NB4 (cell line): ENCODE measurements at regions not wholly inside any gene's neighbourhood (a gene's known extent, or its start where the extent isn't known, plus 50 kb on each side); places are given as distances from the start of the nearest gene placed in this dataset.

Experiments
- DNase-seq: peaks from one replicate; pipeline ENCODE4 v3.0.0; 2010; ENCODE audit warnings: low read depth
- H3K4me3 ChIP-seq: one replicate; pipeline ENCODE4 v1.5.1; 2011; ENCODE audit warnings: mild to moderate bottlenecking, low read depth, low read length, moderate library complexity
- MAX ChIP-seq: IDR thresholded peaks from 2 replicates; pipeline ENCODE4 v1.6.1; 2011; ENCODE audit warnings: low read depth, low read length
- MYC ChIP-seq: IDR thresholded peaks from 2 replicates; pipeline ENCODE4 v1.6.1; 2011; ENCODE audit warnings: low read depth, low read length
- POLR2A ChIP-seq: IDR thresholded peaks from 2 replicates; pipeline ENCODE4 v1.6.1; 2011; ENCODE audit warnings: mild to moderate bottlenecking; ENCODE audit not compliant: insufficient read length; ENCODE audit errors: extremely low read depth
- TF ChIP-seq, protein P1 (sequence below): IDR thresholded peaks from one replicate; pipeline ENCODE4 v1.5.1; 2012; ENCODE audit warnings: low read depth, low read length

DNA sequence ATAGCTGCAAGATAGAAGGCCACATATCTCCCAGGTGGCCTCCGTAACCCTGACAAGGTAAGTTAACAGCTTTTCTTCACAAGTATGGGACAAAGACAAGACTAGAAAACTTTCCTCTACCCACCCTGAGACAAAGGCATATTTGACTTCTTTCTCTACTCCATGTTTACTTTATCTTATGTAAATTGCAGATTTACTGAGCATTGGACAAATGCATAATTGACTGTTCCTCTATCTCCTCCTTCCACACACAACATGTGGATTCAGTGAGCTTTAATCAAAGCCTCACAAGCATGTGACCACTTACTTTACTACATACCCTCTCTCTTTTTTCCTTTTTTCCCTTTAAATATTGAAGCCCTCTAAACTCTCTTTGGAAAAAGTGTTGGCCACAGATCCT, 289.1 kb upstream of the TMTC1 start:
- no peak for DNase-seq
- H3K4me3 ChIP-seq = no peak overlapping the region
- TF ChIP-seq, protein P1, sequence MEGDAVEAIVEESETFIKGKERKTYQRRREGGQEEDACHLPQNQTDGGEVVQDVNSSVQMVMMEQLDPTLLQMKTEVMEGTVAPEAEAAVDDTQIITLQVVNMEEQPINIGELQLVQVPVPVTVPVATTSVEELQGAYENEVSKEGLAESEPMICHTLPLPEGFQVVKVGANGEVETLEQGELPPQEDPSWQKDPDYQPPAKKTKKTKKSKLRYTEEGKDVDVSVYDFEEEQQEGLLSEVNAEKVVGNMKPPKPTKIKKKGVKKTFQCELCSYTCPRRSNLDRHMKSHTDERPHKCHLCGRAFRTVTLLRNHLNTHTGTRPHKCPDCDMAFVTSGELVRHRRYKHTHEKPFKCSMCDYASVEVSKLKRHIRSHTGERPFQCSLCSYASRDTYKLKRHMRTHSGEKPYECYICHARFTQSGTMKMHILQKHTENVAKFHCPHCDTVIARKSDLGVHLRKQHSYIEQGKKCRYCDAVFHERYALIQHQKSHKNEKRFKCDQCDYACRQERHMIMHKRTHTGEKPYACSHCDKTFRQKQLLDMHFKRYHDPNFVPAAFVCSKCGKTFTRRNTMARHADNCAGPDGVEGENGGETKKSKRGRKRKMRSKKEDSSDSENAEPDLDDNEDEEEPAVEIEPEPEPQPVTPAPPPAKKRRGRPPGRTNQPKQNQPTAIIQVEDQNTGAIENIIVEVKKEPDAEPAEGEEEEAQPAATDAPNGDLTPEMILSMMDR = no peak
- TF ChIP-seq POLR2A = no peak
- no peak for TF ChIP-seq MAX
- TF ChIP-seq MYC = no peak

DNA sequence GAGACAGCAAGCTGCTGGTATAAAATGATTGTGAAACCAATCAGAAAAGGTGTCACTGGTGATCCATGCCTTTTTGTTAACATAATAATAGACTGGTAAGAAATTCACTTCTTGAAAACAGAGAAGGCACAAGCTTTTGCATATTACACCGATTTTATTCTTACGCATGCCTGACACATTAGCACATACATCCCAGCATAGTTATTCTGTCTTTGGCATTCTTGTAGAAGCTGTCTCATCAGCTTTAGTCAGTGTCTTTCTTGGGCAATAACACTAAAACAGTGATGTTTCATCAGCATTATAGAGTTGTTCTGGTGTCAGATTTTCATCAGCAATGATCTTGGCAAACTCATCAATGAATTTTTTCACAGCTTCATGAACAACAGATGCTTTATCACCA, 283.4 kb upstream of the TMTC1 start:
- DNase-seq = no peak
- no peak overlapping the region for H3K4me3 ChIP-seq
- TF ChIP-seq, protein P1 = no peak
- no peak for TF ChIP-seq MAX
- no peak for TF ChIP-seq POLR2A
- TF ChIP-seq MYC = no peak

DNA sequence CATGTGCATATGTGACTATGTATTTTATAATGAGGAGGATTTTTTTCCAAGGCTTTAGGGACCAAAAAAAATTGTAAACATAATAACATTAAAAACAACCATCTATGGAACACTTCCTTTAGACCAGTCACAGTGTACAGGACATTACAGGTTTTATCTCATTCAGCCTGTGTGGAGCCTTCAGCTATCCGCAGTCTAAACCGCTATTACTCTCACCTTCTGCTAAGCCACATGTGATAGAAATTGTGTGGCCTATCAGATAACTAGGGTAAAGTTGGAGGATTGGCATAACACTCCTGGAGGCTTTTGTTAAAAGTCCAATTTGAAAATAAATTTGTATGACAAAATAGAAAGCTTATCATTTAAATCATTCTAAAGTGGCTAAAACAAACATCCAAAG, 281.2 kb upstream of the TMTC1 start:
- no peak for DNase-seq
- no peak overlapping the region for H3K4me3 ChIP-seq
- TF ChIP-seq MAX (no peak), MYC (no peak), POLR2A (no peak)
- TF ChIP-seq, protein P1 = no peak

- no peak overlapping the region for H3K4me3 ChIP-seq
- DNase-seq = no peak
- TF ChIP-seq, protein P1 = no peak
- TF ChIP-seq MAX (no peak), MYC (no peak), POLR2A (no peak)
These were observed 279.7 kb upstream of the TMTC1 start for GRCh38 chr12:30063435-30063945.

GRCh38 chr12:30048371-30048770, 264.6 kb upstream of the TMTC1 start:
- no peak overlapping the region for H3K4me3 ChIP-seq
- DNase-seq = no peak
- TF ChIP-seq, protein P1 = no peak
- TF ChIP-seq MYC (no peak), MAX (no peak), POLR2A (no peak)
